HG03060 (cell line): ENCODE measurements at regions not wholly inside any gene's neighbourhood (a gene's known extent, or its start where the extent isn't known, plus 50 kb on each side); places are given as distances from the start of the nearest gene placed in this dataset.
"Not testable (repeated sequence)": the region's sequence is repeated elsewhere in the genome, so short reads cannot be mapped to it uniquely, and the experiment has no call there.

Experiments
- ATAC-seq: cut with Tn5 transposase; IDR thresholded peaks from one replicate; pipeline ENCODE4 v1.9.1; 2021; ENCODE audit warnings: low read depth, moderate number of reproducible peaks; ENCODE audit not compliant: unreplicated experiment

- no peak for ATAC-seq
These were observed 327.7 kb upstream of the F9 start for GRCh38 chrX:139202742-139203420.

DNA sequence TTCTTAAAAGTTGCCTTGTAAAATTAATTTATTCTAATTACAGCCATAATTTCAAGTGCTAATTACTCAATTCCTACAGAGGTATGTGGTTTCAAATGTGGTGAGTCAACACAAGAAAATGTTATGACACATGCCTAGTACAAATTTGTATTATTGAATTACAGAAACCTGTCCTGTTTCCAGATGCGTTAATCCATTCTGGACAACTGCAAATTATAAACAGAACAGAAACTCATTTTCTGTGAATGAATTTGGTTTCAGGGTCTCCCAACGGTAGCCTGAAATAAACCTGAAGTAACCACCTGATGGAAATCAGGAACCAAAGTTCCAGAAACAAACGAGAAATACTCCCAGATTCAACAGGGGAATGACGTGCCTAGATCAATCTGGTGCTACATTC is 328.6 kb upstream of the F9 start:
- no peak for ATAC-seq

- no peak for ATAC-seq
These were observed 329.7 kb upstream of the F9 start for GRCh38 chrX:139200793-139201192.

- ATAC-seq, result no peak
These were observed 330.2 kb upstream of the F9 start for GRCh38 chrX:139200346-139200745.

DNA sequence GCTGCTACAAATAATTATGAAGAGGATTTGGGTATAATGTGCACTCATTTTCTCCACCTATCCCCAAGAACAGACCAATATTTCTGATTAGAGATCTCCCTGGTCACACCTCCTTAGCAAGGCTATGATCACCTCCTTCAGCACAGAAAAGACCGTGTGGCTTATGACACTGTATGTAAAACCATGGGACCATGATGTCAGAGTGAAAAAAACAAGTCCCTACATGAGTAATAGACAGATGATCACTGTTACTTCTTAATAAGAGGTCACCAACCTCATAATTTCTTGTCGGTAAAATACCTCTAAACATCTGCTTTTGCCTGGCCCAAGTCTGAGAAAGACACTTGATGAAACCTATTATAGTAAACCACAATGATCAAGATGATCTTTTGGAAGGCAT is 330.6 kb upstream of the F9 start:
- no peak for ATAC-seq

GRCh38 chrX:139198936-139199335 is 331.6 kb upstream of the F9 start:
- ATAC-seq, result no peak

DNA sequence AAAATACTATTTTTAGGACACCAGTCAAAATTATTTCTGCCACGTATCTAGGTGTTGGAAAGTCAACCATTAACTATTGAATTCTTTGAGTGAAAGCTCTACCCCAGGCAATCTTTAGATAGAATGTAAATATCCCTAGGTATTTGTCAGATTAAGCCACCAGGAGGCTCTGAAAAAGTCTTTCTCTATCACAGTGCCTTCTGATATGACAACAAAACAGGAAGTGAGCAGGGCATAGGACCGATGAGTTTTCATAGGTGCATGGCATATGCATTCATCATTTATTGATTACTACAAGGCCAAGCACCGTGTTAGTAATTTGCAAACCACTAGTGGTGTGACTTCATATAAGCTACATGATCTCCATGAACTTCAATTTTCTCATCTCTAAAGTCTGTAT is 333.6 kb upstream of the F9 start:
- ATAC-seq, result no peak

DNA sequence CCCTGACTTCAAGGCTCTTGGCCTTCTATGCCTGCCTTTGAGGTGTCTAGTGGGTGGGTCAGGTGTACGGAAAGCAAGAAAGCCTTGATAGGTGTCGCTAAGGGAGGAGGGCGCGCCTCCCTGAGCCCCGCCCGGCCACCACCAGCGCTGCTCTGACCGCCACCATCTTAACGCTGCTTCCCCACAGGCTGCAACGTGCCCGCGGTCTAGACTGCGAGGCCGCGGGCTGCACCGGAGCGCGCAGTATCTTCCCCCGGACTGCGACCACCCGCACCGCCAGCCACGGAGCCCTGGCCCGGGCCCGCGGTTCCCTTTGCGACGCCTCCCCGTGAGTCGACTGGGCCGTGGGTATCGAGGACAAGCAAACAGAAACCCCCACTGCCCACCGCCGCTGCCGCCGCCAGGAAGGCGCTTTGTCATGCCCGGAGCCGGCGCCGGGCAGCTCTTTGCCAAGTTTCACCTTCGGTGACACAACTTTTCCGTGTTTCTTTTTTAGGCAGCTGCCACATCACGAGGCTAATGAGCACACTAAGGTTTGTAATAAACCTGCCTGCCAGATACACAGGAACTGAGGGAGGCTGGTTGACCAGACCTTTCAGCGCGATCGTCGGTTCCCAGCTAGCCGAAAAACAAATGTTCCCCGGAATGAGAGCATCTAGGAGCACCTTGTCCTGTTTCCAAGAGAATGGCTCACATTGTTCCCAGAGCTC is 335.8 kb upstream of the F9 start:
- ATAC-seq, result no peak

DNA sequence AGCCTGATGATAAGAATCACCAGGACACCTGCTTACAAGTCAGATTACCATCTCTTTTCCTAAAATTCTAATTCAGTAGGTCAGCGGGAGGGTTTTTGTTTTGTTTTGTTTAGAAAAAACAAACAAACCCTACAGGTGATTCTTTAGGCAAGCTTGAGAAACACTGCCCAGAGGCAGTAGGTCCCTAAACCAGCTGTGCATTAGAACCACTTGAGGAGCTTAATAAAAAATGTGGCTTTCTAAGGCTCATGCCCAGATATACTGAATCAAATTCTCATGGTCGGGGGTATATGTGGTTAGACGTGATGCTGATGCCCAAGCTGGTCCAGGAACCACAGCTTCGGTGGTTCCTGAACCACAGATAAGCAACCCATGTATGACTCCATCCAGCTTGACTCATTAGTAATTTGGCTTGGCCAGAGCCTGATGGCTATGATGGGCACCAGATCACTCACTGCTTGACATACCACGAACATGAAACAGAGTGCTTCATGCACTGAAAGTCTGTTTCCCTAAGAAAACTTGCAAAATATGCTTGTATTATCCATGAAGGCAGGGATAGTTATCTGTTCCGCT is 338.1 kb upstream of the F9 start:
- no peak for ATAC-seq

DNA sequence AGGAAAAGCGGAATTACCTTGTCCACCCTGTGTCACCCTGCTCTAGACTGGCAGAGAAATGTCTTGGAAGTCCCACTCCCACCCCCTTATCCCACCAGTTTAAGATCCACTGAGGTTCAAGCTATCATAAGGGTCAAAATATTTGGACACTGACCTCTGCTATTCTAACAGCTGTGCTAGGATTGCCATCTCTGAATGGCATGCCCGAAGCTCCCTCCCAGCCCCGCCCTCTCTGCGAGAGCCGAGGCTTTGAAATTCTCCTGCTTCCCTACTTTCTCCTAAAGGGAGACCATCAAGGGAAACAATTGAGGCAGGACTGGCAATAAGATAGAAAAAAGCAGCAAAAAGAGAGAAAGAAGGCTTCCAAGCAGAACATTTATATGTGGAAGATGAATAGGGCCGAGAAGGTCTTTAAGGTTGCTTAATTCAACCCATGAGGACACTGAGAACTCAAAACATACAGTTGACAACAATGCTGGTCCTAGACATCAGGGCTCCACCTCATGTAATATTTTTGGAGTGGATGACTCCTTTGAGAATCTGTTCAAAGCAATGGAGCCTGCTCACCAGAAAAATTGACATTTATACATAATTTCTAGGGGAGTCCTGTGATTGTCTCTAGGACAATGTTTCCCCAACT is 338.7 kb upstream of the F9 start:
- no peak for ATAC-seq

GRCh38 chrX:139191286-139191685 is 339.3 kb upstream of the F9 start:
- no peak for ATAC-seq

DNA sequence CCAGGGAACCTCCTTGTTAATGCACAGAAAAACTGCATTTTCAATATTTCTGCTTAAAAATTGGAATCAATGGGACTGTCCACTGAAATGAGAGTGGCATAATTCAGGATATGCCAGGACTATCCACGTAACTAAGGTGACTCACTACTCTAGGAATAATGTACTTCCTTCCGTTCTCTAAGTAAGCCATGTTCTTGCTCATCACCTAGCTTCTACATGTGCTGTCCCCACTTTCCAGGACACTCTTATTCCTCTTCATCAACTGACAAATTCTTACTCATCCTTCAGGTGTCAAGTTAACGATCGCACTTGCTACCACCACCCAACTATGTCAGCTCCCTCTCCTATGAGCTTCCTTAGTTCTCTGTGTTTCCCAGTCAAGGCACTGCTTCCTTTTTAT is 342.8 kb upstream of the F9 start:
- ATAC-seq, result no peak

GRCh38 chrX:139186991-139187390 is 343.5 kb upstream of the F9 start:
- ATAC-seq, result no peak

- ATAC-seq, result no peak
These were observed 350.9 kb upstream of the F9 start for GRCh38 chrX:139179592-139179991.

DNA sequence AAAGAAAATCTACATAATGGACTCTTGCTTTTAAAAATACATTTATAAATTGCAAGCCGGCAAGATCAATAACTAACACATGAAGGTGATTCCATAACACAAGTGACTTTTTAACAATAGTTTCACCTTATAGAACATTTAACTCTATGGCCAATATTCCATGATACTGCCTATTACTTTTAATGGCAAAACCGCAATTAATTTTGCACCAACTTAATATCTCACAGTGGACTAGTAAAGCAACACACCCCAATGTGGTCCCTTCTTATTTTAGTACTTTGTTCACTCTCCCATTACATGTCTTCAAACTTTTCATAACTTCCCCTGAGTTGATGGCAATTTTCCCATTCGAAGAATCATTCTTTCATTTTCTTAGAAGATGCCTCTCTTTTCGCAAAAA is 351.6 kb upstream of the F9 start:
- no peak for ATAC-seq

DNA sequence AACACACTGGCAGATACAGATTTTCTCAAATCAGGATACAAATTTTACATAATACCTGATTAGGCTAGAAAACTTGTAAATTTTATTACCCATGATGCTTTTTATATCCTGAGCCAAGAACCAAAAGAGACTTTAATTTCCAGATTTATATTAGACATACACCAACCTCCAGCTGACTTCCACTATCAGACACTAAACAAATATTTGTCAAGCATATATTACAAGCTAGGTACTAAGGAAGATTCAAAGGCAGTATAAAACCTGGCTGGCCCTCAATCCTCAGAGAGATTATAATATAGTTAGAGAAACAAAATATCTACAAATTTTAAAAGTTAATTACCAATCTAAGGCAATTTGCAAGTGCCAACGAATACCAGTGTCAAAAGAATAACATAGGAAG is 357.8 kb upstream of the F9 start:
- ATAC-seq, result no peak

DNA sequence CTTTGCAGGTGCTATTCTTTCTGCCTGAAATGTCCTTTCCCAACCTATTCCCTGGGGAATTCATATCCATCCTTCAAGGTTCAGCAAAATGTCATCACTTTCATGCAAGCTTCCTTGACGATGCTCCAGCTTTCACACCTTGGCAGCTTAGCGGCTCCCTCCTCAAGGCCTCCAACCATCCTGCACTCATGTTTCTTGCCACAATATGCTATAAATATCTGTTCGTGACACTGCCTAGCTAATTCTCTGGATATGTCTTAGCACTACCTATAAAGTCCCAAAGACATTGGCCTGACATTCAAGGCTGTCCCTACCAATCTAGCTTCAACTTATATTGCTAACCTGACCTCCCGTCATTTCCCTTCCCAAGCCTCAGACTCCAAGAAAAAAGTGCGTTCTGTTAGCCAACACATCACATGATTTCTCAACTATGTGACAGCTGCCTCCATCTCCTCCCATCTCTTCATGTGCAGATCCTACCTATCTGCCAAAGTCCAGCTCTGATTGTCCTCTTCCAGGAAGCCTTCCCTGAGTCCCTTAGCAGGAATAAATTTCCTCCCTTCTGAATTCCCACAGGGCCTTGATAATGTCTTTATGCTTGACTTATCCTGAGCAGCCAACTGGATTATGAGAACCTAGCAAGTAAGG is 359.9 kb upstream of the F9 start:
- no peak for ATAC-seq

DNA sequence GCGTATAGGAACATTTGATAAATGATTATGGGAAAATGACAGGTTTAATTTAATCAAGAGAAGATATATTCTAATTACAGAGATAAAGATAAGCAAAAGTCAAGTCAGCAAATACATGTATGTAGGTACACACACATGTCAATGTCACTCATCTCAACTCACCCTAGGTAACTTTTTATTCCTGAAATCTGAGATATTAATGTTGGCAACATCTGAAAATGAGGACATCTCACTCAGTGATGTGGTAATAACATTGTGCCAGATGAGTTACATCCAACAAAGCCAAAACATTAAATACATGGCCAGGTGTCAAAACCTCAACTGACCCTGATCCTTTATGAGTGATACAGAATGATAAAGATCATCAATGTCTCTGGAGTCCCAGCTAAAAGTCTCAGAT is 363.3 kb upstream of the F9 start:
- ATAC-seq, result no peak

GRCh38 chrX:139158256-139158655 is 372.3 kb upstream of the F9 start:
- no peak for ATAC-seq

DNA sequence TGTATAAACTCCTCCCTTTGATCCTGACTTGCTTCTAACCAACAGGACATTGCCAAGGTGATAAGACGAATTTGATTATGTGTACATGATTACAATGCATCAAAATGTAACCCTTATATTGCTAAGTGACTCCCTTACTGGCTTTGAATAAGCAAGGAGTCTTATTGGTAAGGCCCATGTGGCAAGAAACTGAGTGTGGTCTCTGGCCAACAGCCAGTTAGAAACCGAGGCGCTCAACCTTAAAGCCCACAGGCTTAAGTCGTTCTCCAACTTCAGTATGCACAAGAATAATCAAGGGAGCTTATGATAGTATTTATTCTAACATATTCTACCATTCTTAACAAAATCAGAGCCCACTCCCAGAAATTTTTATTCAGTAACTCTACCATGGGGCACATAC is 374.2 kb upstream of the F9 start:
- no peak for ATAC-seq

- ATAC-seq, result not testable (repeated sequence)
These were observed 383.9 kb upstream of the F9 start for GRCh38 chrX:139146625-139147024.
